SW480 (cell line): ENCODE measurements at regions not wholly inside any gene's neighbourhood (a gene's known extent, or its start where the extent isn't known, plus 50 kb on each side); places are given as distances from the start of the nearest gene placed in this dataset.
A peak's percentile ranks its signal among the peaks of the same experiment; 100 is the strongest.

Source experiments
- DNase-seq: peaks from one replicate; pipeline ENCODE4 v3.0.0-alpha.2; 2016; ENCODE audit warnings: low spot score

DNA sequence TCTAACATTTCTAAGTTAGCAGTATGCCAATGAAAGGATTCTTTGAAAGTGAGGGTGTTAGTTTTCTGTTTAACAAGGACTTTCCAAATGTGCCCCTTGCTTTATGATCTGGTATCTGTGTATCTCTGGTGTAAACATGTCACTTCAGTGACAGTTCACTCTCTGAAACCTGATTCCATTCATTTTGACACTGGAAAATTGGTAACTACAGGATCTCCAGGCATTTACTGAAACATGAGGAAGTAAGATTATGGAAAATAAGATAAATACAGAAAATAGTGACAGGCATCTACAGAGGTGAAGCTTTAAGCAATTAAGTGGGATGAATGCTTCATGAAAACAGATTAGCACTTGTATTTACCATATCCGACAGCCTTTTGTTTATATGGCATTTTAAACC lies 101.6 kb upstream of the MYO16 start:
- no peak for DNase-seq

DNA sequence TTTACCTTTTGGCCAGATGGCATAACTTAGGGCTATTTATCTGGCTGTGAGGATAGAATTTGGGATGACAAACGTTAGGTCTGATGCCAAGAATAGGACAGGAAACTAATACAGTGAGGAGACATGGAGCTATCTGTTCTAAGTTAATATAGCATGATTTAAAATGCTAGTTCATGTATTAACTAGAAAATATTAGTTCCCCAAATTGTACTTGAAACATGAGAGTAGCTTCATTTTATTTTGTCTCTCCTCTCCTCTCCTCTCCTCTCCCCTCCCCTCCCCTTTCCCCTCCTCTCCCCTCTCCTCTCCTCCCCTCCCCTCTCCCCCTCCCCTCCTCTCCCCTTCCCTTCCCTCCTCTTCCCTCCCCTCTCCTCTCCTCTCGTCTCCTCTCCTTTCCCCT lies 101.1 kb upstream of the MYO16 start:
- no peak for DNase-seq

DNA sequence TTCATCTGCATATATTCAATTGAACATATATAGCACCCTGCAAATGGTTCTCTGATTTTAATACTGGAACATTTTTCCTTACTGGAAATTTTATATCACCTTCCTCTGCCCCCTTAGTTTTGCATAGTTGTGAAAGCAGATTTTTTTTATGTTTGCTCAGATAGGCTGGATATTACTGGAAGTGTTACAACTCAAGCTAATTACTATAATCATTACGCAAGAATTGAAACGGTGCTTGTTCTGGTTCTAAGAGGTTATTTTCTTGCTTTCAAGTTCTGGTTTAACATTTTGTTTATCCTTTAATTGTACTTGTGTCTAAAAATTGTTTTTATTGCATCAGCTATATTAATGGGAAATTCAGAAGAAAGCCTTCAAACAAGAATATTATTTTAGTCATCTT lies 95.6 kb upstream of the MYO16 start:
- no peak for DNase-seq

DNA sequence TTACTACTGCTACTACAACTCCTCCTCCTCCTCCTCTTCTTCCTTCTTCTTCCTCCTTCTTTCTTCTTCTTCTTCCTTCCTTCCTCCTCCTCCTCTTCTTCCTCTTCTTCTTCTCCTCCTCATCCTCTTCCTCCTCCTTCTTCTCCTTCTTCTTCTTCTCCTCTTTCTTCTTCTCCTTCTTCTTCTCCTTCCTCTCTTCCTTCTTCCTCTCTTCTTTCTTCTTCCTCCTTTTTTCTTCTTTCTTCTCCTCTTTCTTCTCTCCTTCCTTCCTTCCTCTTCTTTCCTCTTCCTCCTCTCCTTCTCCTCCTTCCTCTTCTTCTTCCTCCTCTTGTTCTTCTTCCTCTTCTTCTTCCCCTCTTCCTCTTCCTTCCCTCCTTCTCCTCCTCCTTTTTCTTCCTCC lies 94.7 kb upstream of the MYO16 start:
- DNase-seq, result no peak

DNA sequence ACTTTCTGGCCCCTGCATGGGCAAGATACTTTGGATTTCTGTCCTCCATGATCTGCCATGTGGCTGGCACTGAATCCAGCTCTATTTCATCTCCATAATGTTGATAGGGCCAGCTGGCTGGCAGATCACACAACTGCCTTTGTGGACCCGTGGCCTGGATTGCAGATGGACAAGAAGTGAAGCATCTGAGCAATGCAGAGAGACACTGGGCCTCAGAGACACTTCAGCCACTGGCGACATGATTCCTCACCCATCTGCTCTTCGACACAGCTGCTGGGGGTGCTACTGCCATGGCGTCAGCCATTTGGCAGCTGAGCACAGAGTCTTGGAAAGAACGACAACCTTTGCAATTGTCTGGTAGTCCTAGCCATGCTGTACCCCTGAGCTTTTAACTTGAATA lies 79.5 kb upstream of the MYO16 start:
- DNase-seq, result no peak

DNA sequence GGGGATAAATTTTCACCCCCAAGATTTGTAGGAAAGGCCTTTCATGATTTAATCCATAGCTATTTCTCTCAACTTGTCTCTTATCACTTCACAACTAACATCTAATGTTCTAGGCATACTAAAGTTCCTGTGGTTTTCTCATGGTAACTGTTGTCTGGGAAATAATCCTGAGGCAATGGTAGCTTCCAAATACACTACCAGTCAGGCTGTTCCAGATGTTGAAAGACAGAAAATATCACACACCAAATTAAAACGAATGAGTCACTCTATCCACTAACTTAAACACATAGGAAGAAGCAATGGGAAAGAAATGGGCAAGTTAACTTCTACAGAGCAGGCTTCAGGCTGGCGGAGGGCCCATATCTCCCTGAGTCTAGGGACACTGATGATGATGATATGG lies 77.7 kb upstream of the MYO16 start:
- DNase-seq, result no peak

DNA sequence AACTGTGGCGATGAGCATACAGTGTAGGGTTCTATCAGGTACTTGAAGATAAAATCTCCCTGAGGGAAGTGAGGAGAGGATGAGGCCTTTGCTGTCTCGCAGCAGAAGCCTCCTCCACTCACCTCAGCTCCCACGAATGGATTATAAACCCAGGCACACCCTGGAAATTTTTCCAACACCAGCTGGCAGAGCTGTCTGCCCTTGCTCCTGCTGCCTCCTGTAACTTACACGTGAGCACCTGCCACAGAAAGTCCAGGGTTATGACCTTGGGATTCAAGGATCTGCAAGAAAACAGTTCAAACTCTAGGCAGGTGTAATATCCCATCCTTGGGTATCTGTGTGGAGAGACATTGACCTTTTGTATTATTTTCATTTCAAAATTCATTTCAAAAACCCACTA lies 70.9 kb upstream of the MYO16 start:
- DNase-seq, result no peak

DNA sequence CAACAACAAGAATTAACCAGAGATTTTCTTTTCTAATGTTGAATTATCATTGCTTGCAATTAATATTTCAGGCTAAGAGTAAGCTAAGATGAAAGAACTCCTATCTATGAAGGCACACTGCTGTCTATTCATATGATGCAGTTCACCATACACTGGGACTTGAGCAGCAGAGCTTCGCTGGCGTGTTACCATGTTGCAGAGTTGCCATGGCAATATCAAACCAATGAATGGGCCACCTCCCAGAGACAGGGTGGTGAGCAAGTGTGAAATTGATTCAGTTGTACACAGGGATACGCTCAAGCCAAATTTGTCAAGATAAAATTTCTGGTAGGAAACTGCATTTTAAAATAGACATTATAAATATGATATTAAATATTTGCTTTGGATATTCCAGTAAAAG lies 69.3 kb upstream of the MYO16 start:
- no peak for DNase-seq

DNA sequence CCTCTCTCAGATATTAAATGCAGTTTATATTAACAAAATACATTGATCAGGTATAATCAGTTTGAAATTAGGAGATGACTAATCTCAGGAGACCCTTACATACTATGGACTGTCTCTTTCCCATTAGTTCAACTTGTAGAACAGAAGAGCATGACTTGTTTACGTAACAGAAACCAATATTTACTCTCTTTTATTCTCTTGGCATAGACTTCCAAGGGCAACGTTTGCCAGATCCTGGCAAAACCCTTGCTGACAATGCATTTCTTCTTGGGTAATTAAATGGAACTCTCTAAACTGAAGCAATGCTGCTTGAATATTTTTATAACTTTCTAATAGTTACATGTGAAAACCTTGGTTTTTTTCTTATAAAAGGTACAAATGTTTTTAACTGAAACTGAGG lies 68.3 kb upstream of the MYO16 start:
- DNase-seq, result no peak

DNA sequence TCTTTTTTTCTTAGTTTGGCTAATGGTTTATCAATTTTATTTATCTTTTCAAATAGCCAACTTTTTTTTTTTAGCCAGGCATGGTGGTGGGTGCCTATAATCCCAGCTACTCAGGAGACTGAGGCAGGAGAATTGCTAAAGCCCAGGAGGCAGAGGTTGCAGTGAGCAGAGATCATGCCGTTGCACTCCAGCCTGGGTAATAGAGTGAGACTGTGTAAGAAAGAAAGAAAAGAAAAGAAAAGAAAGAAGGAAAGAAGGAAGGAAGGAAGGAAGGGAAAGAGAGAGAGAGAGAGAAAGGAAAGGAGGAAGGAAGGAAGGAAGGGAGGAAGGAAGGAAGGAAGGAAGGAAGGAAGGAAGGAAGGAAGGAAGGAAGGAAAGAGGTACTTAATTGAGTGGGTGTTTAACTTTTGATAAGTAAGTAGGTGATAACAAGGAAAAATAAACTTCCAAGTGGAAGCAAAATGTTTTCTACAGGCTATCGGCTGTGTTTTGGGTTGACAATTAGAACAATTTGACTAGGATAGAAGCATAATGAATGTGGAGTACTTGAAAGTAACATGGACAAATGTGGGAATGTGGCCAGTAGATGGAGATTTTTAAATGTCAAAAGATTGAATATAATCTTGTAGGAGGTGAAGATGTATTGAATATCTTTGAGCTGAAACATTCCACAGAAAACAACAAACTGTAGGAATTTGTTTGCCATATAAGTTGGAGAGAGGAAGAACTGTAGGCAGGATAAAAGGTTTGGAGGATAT lies 62.8 kb upstream of the MYO16 start:
- no peak for DNase-seq

DNA sequence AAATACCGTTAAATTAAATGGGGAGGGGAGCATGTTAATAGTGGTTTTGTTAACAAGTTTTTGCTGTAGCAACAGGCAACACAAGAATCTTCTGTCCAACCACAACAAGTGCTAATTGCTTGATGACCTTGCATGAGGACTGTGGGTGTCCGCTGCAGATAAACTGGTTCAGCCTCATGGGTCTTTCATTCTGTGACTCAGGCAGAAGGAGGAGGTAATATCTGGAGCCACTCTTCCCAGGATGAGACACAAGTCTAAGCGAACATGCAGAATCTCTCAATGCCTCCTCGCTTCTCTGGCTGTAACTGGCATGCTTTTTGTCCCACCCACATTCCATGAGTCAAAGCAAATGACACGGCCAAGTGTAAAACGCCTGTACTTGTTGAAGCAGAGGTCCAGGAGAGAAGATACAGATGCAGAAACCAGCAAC lies 56.6 kb upstream of the MYO16 start:
- DNase-seq, result peak; percentile 8

DNA sequence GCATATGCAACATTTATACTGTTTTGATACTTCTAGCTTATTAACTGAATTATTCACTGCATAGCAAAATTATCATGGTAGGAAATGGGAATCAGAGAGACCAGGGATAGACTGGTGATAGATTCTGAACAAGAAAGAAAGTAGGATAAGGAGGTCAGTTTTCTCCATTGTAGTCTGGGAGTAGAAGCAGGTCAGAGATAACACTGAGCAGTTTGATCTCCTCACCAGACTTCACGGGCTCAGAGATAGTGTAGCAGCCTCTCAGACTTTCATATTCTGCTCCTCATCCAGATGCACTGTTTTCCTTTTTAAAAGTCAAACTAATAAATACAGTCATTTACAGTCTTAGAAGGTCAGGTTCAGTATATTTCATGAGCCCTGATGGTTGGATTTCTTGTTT lies 56.0 kb upstream of the MYO16 start:
- no peak for DNase-seq

DNA sequence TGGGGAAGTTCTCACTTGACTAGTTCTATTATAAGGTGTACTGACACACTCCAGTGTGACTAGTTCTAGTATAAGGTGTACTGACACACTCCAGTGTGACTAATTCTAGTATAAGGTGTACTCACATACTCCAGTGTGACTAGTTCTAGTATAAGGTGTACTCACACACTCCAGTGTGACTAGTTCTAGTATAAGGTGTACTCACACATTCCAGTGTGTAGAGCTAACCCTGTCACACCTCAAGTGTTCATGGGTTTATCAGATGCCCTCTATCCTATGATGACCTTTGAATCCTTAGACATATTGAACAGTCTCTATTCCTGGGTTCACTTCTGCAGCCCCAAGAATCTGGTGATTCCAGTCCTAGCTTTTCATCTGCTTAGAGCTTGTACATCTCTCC lies 54.6 kb upstream of the MYO16 start:
- no peak for DNase-seq

DNA sequence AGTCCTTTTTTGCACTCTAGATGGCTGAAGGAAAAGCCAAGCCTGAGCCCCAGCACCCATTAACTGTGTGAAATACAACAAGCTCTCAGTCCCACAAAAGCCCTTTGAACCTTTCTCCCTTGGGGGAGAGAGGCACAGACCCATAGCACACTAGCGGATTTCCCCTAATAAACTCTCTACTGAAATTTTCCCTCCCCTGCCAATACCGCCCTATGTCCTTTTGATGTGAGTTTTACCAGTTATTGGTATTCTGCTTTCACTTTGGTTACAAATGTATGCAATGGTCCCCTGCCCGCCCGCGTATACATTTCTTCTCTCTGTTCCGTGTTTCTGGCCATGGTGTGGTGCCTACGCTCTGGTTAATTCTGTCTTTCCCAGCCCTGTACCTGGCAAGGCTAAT lies 54.0 kb upstream of the MYO16 start:
- DNase-seq, result no peak
